ENCODE measurements at regions not wholly inside any gene's neighbourhood (a gene's known extent, or its start where the extent isn't known, plus 50 kb on each side); places are given as distances from the start of the nearest gene placed in this dataset.

- Histone ChIP-seq H3K4me2 (no peak overlapping the region), H3K9me3 (no peaks in the 10 kb centered on the region), H3K4me1 (no peaks in the 10 kb centered on the region), H3K4me3 (no peak overlapping the region), H3K27ac (no peak overlapping the region)
- FAIRE-seq (no peak), ATAC-seq (no peak), DNase-seq (ENCODE audit: low read depth in 1 of 2, low spot score in 1 of 2) (no peak)
- 59% methylated on average over 3 of the region's 3 CpGs for WGBS (ENCODE audit: missing lambda C conversion rate)
- TF ChIP-seq NPAS2 (CRISPR knock-in tag; IDR thresholded peaks at IDR 0.05; ENCODE audit: borderline replicate concordance) (no peak), JUNB (IDR thresholded peaks at IDR 0.05) (no peak), BCL3 (IDR thresholded peaks at IDR 0.05) (no peak), E2F6 (IDR thresholded peaks at IDR 0.05; ENCODE audit: borderline replicate concordance, low read depth) (no peak), POLR2AphosphoS2 (conservative IDR thresholded peaks at IDR 0.05; ENCODE audit: low read length) (no peak), RFX5 (IDR thresholded peaks at IDR 0.05) (no peak), CBX8 (IDR thresholded peaks at IDR 0.05) (no peak), FOSL2 (IDR thresholded peaks at IDR 0.05) (no peak), FOSL2 (CRISPR knock-in tag; IDR thresholded peaks at IDR 0.05) (no peak), MAFK (IDR thresholded peaks at IDR 0.05; ENCODE audit: partially characterized antibody) (peak; percentile 44)
- ChIA-PET POLR2A (no interaction called here), CTCF (interaction anchor here (0.6 kb wide), 1 partner anchor 33 kb away, joined by 4 read pairs; no protein-coding TSS in a partner anchor)
Observed at GRCh38 chr6:154578004-154578559, 67.6 kb upstream of the CNKSR3 start.

GRCh38 chr6:154579046-154579445 is 68.6 kb upstream of the CNKSR3 start:
- no peak for TF ChIP-seq FOSL2 (IDR thresholded peaks at IDR 0.05)
- no peak for TF ChIP-seq FOSL2 (CRISPR knock-in tag; IDR thresholded peaks at IDR 0.05)
- TF ChIP-seq MAZ (IDR thresholded peaks at IDR 0.05; ENCODE audit: borderline replicate concordance, low read depth, low read length): no peak
- TF ChIP-seq, protein P1, sequence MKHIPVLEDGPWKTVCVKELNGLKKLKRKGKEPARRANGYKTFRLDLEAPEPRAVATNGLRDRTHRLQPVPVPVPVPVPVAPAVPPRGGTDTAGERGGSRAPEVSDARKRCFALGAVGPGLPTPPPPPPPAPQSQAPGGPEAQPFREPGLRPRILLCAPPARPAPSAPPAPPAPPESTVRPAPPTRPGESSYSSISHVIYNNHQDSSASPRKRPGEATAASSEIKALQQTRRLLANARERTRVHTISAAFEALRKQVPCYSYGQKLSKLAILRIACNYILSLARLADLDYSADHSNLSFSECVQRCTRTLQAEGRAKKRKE (CRISPR knock-in tag; IDR thresholded peaks at IDR 0.05; ENCODE audit: low read depth): no peak
- no peak for TF ChIP-seq ZNF302 (CRISPR knock-in tag; IDR thresholded peaks at IDR 0.05)
- TF ChIP-seq EHF (CRISPR knock-in tag; IDR thresholded peaks at IDR 0.05): no peak
- no peak for TF ChIP-seq CBX8 (IDR thresholded peaks at IDR 0.05)
- TF ChIP-seq TFCP2L1 (CRISPR knock-in tag; IDR thresholded peaks at IDR 0.05): no peak
- no peak for TF ChIP-seq HOXB13 (CRISPR knock-in tag; IDR thresholded peaks at IDR 0.05; ENCODE audit: low read depth)
- TF ChIP-seq, protein P2, sequence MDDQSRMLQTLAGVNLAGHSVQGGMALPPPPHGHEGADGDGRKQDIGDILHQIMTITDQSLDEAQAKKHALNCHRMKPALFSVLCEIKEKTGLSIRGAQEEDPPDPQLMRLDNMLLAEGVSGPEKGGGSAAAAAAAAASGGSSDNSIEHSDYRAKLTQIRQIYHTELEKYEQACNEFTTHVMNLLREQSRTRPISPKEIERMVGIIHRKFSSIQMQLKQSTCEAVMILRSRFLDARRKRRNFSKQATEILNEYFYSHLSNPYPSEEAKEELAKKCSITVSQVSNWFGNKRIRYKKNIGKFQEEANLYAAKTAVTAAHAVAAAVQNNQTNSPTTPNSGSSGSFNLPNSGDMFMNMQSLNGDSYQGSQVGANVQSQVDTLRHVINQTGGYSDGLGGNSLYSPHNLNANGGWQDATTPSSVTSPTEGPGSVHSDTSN (IDR thresholded peaks at IDR 0.05): no peak
- FAIRE-seq (no peak), ATAC-seq (no peak), DNase-seq (ENCODE audit: low read depth in 1 of 2, low spot score in 1 of 2) (no peak)
- 67% methylated on average over 2 of the region's 2 CpGs for WGBS (ENCODE audit: missing lambda C conversion rate)
- no peaks in the 10 kb centered on the region for H3K9me3 ChIP-seq
- no peaks in the 10 kb centered on the region for H3K4me1 ChIP-seq
- no peak overlapping the region for H3K4me3 ChIP-seq
- no peak overlapping the region for H3K27ac ChIP-seq
- H3K4me2 ChIP-seq: no peak overlapping the region
- ChIA-PET CTCF (interaction anchor here (0.5 kb wide), 1 partner anchor 49 kb away, joined by 3 read pairs; no protein-coding TSS in a partner anchor), POLR2A (no interaction called here)

- Histone ChIP-seq H3K4me2 (no peak overlapping the region), H3K27ac (no peak overlapping the region), H3K4me3 (no peak overlapping the region), H3K4me1 (no peaks in the 10 kb centered on the region), H3K9me3 (no peaks in the 10 kb centered on the region)
- ATAC-seq (no peak), FAIRE-seq (no peak), DNase-seq (ENCODE audit: low read depth in 1 of 2, low spot score in 1 of 2) (no peak)
- ChIA-PET POLR2A (no interaction called here), CTCF (interaction anchor here (0.5 kb wide), 1 partner anchor 49 kb away, joined by 3 read pairs; no protein-coding TSS in a partner anchor)
- no peak for TF ChIP-seq E2F6 (IDR thresholded peaks at IDR 0.05; ENCODE audit: borderline replicate concordance, low read depth)
- 41% methylated on average over 3 of the region's 3 CpGs for WGBS (ENCODE audit: missing lambda C conversion rate)
Observed at GRCh38 chr6:154579485-154579884, 69.0 kb upstream of the CNKSR3 start.

All from A549 (cell line).